ENCODE measurements at regions not wholly inside any gene's neighbourhood (a gene's known extent, or its start where the extent isn't known, plus 50 kb on each side); places are given as distances from the start of the nearest gene placed in this dataset.

DNA sequence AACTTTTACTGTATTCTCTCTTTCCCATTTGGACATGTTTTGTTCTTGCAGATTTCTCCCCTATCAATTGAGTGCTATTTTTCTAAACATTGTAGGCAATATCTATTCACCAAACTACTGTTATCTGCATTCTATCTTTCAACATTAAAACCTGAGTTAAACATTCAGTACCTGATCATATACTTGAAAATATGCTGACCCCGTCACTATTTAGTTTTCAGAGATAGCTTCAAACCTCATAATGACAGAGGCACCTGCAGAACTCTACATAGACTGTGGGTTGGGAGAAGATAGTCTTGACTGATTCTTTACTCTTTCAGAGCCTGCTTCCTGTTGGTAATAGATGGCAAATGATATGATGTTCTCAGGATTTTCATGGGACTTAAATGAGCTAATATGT, 965.7 kb upstream of the GOT2 start:
- 26 to 32% methylated on average over 1 of the region's 1 CpG for WGBS, 2 experiments (ENCODE audit: low coverage in 1 of 2, low lambda C conversion rate in 2 of 2, missing lambda C conversion rate in 2 of 2)
- in situ Hi-C loops (cut with MboI) = no loop called here

DNA sequence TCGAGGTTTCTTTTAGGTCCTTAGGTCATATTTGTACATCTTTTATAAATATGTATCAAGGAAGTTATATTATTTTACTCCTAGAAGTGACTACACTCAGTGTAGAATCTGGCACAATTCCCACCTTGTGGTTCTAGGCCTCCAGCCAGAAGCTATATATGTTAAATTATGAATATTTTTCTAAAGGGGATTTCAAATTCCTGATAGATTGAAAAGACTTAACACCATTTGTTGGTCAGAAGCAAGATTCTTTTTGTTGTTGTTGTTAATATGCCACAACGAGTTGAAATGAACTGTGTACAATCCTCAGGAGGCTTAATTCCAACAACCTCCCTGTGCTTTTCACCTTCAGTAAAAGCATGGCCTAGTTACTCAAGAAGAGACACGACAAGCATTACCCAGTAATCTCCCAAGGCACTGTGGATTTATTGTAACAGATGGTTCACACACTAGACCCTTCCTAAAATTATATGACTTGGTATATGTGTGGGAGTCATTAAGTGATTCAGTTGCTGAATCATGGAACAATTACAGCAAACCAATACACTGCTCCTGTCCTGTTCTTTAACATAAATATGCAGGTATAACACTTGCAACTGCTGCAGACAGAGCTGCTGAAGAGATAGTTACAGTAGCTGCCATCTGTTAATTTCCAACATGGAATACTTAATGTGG, 964.4 kb upstream of the GOT2 start:
- Histone ChIP-seq H3K4me3 (no peak overlapping the region), H3K9ac (no peak overlapping the region), H3K27ac (no peak overlapping the region), H2AFZ (no peak overlapping the region), H4K20me1 (ENCODE audit: insufficient read depth) (no peaks in the 10 kb centered on the region), H3K79me2 (ENCODE audit: insufficient read depth) (no peaks in the 10 kb centered on the region), H3K9me2 (ENCODE audit: insufficient read depth) (no peaks in the 10 kb centered on the region), H3K27me3 (replicated peaks; ENCODE audit: insufficient read depth) (no peaks in the 10 kb centered on the region), H3K4me2 (ENCODE audit: unreplicated experiment) (no peak overlapping the region), H3F3A (ENCODE audit: insufficient read depth) (no peaks in the 10 kb centered on the region), H3K9me3 (ENCODE audit: low read depth) (no peaks in the 10 kb centered on the region), H3K4me1 (ENCODE audit: insufficient read depth) (0 out of 2 replicates have a peak, but pooled peaks cover 10% of the 10 kb centered on the region), H3K36me3 (ENCODE audit: low read depth) (no peaks in the 10 kb centered on the region)
- in situ Hi-C loops (cut with MboI) = no loop called here
- peak; percentile 34 for DNase-seq
- TF ChIP-seq EZH2phosphoT487 (IDR thresholded peaks at IDR 0.05; ENCODE audit: insufficient read depth, low read depth) (no peak), EZH2 (IDR thresholded peaks at IDR 0.05; ENCODE audit: insufficient read depth, poor library complexity, severe bottlenecking) (no peak)
- 4 to 6% methylated on average over 2 of the region's 3 CpGs for WGBS, 2 experiments (ENCODE audit: low coverage in 1 of 2, low lambda C conversion rate in 2 of 2, missing lambda C conversion rate in 2 of 2)

More for the DNA sequence above, 965.7 kb upstream of the GOT2 start:
- Histone ChIP-seq H4K20me1 (ENCODE audit: insufficient read depth) (no peaks in the 10 kb centered on the region), H3K79me2 (ENCODE audit: insufficient read depth) (no peaks in the 10 kb centered on the region), H3K4me1 (ENCODE audit: insufficient read depth) (0 out of 2 replicates have a peak, but pooled peaks cover 10% of the 10 kb centered on the region), H3K9me2 (ENCODE audit: insufficient read depth) (no peaks in the 10 kb centered on the region), H3K27ac (no peak overlapping the region), H3F3A (ENCODE audit: insufficient read depth) (no peaks in the 10 kb centered on the region), H3K9me3 (ENCODE audit: low read depth) (no peaks in the 10 kb centered on the region), H2AFZ (no peak overlapping the region), H3K4me3 (no peak overlapping the region), H3K9ac (no peak overlapping the region), H3K4me2 (ENCODE audit: unreplicated experiment) (no peak overlapping the region), H3K27me3 (replicated peaks; ENCODE audit: insufficient read depth) (no peaks in the 10 kb centered on the region), H3K36me3 (ENCODE audit: low read depth) (no peaks in the 10 kb centered on the region)
- no peak for DNase-seq
- no peak for TF ChIP-seq EZH2 (IDR thresholded peaks at IDR 0.05; ENCODE audit: insufficient read depth, poor library complexity, severe bottlenecking)
- TF ChIP-seq EZH2phosphoT487 (IDR thresholded peaks at IDR 0.05; ENCODE audit: insufficient read depth, low read depth) = no peak

DNA sequence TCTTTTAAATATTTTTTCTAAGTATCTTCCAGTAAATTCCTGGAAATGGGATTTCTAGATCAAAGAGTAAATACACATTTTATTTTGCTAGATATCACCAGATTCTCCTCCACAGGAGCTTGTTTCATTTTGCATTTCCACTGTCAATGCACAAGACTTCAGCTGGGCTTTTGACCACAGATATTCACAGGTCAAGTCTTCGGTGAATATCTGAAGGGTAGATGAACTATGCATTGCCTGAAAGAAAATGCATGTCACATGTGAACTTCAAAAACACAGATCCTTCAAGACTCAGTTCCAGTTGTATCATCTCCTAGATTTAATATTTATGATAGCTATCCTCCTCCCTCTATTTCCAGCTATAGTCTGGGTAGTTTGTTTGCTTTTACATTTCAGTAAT, 963.6 kb upstream of the GOT2 start:
- Histone ChIP-seq H3F3A (ENCODE audit: insufficient read depth) (no peaks in the 10 kb centered on the region), H3K79me2 (ENCODE audit: insufficient read depth) (no peaks in the 10 kb centered on the region), H3K9me3 (ENCODE audit: low read depth) (no peaks in the 10 kb centered on the region), H3K4me3 (no peak overlapping the region), H2AFZ (no peak overlapping the region), H3K9me2 (ENCODE audit: insufficient read depth) (no peaks in the 10 kb centered on the region), H3K27ac (no peak overlapping the region), H3K9ac (no peak overlapping the region), H4K20me1 (ENCODE audit: insufficient read depth) (no peaks in the 10 kb centered on the region), H3K27me3 (replicated peaks; ENCODE audit: insufficient read depth) (no peaks in the 10 kb centered on the region), H3K36me3 (ENCODE audit: low read depth) (no peaks in the 10 kb centered on the region), H3K4me1 (ENCODE audit: insufficient read depth) (0 out of 2 replicates have a peak, but pooled peaks cover 10% of the 10 kb centered on the region), H3K4me2 (ENCODE audit: unreplicated experiment) (no peak overlapping the region)
- TF ChIP-seq EZH2phosphoT487 (IDR thresholded peaks at IDR 0.05; ENCODE audit: insufficient read depth, low read depth) (no peak), EZH2 (IDR thresholded peaks at IDR 0.05; ENCODE audit: insufficient read depth, poor library complexity, severe bottlenecking) (no peak)
- DNase-seq = no peak
- in situ Hi-C loops (cut with MboI) = no loop called here
- 52% methylated on average over 1 of the region's 1 CpG for WGBS, 2 experiments (ENCODE audit: low coverage in 1 of 2, low lambda C conversion rate in 2 of 2, missing lambda C conversion rate in 2 of 2)

DNA sequence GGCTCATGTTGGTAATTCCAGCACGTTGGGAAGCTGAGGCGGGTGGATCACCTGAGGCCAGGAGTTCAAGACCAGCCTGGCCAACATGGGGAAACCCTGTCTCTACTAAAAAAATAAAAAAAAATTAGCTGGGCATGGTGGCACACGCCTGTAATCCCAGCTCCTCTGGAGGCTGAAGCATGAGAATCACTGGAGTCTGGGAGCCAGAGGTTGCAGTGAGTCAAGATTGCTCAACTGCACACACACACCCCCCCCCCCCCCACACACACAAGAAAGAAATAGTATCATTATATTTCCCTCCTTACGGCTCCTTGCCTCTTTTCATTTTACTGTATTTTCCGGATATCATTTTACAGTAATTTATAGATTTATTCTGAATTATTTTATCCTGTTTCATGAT, 963.1 kb upstream of the GOT2 start:
- Histone ChIP-seq H3K4me3 (no peak overlapping the region), H3K9me2 (ENCODE audit: insufficient read depth) (no peaks in the 10 kb centered on the region), H3K4me1 (ENCODE audit: insufficient read depth) (0 out of 2 replicates have a peak, but pooled peaks cover 10% of the 10 kb centered on the region), H3K4me2 (ENCODE audit: unreplicated experiment) (no peak overlapping the region), H4K20me1 (ENCODE audit: insufficient read depth) (no peaks in the 10 kb centered on the region), H3K27me3 (replicated peaks; ENCODE audit: insufficient read depth) (no peaks in the 10 kb centered on the region), H3K27ac (no peak overlapping the region), H2AFZ (no peak overlapping the region), H3K9me3 (ENCODE audit: low read depth) (no peaks in the 10 kb centered on the region), H3K79me2 (ENCODE audit: insufficient read depth) (no peaks in the 10 kb centered on the region), H3F3A (ENCODE audit: insufficient read depth) (no peaks in the 10 kb centered on the region), H3K9ac (no peak overlapping the region), H3K36me3 (ENCODE audit: low read depth) (no peaks in the 10 kb centered on the region)
- WGBS, 2 experiments (ENCODE audit: low coverage in 1 of 2, low lambda C conversion rate in 2 of 2, missing lambda C conversion rate in 2 of 2) = 44 to 53% methylated on average over 5 of the region's 5 CpGs
- peak; percentile 5 for DNase-seq
- in situ Hi-C loops (cut with MboI) = no loop called here
- TF ChIP-seq EZH2 (IDR thresholded peaks at IDR 0.05; ENCODE audit: insufficient read depth, poor library complexity, severe bottlenecking) (no peak), EZH2phosphoT487 (IDR thresholded peaks at IDR 0.05; ENCODE audit: insufficient read depth, low read depth) (no peak)
